KG1 (cell line): ENCODE measurements at regions not wholly inside any gene's neighbourhood (a gene's known extent, or its start where the extent isn't known, plus 50 kb on each side); places are given as distances from the start of the nearest gene placed in this dataset.

Experiments used
- DNase-seq: peaks from one replicate; lab custom pipeline; 2025; lab: John Stamatoyannopoulos, UW

DNA sequence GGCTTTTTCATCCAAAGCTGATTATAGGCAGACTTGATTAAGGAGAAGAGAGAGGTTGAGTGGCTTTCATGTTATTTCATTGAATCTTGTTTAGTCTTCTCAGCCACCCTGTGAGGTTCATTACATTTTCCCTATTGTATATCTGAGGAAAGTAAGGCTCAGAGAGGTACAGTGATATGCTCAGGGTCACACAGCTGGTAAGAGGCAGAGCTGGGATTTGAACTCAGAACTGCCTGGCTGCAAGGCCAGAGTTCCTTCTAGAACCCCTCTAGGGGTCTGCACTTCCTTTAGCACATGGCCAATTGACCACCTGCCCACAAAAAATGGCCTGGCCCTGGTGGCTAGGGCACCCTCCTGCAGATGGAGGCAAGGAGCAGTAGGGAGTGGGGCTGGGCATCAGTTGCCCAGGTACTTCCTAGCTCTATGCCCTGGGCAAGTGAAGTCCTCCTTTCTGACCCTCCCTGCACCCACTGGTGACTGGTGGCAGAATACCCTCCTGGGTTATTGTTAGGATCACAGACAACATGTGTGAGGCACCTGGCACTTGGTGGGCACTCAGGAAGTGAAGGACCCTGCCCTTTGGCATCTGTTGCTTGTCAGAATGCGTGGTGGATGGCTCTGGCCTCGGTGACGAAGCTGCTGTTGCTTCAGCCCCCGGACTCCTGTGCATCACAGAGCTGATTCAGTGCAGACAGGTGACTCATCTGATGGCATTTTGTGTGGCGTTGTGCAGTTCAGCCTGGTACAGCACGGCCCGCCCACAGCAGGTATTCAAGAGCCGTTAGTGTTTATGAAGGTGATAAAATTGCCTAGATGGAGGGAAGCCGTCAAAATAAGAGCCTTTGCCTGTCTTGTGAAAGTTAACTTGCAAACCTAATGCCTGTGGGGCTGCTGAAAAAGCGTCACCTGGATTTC, 115.8 kb downstream of the SLC25A47 start:
- no peak for DNase-seq

DNA sequence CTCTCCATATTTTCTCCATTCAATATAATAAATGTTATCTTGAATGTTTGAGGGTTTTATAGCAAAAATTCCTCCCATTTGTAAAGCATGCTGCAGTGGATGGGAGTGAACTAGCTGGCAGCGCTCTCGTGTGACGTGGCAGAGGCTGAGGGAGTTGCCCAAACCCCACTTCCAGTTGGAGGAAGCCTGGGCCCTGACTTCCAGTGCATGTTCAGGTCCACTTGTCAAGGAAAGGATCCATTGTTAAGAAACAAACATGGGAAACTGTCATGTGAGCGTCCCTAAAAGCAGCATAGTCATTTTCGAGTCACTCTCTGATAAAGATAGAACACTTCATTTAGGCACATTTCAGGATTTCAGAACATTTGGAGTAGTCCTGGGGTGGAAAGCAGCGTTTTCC, 116.6 kb downstream of the SLC25A47 start:
- DNase-seq: no peak

DNA sequence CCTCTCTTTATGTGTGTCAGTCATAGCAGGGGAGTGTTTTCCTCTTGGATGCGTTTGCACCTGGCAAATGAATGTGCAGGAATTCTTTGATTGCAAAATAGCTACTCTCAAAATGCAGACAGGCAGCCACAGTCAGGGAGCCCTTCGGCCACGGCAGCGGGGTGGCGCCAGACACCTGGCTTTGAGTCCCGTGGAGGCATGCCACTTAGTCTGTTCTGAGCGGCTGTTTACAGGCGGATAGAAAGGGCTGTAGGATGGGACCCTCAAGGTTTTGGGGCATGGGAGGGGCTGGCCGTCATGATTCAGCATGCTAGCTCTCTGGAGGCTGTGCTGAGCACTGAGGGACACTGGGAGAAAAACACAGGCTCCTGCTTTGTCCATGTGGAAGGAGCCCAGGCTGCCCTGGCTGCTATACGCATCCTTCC, 117.1 kb downstream of the SLC25A47 start:
- no peak for DNase-seq

DNA sequence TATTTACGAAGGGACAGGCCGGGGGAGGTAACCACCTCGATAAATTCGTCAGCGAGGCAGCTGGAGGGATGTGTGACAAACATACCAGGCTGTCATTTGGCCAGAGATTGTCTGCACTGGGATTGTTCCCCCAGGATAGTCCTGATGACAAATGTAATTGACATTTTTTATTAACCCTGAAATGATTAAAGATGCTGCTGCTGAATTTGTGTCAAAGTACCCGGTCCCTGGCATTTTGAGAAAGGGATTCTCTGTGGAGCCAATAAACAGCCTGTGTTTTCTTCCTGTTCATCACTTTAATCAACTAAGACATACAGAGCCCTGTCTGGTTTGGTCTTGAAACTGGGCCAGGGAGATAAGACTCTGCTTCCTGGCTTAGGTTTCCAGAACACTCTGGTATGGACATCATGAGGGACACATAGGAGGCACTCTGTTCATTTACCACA, 117.6 kb downstream of the SLC25A47 start:
- DNase-seq: no peak

DNA sequence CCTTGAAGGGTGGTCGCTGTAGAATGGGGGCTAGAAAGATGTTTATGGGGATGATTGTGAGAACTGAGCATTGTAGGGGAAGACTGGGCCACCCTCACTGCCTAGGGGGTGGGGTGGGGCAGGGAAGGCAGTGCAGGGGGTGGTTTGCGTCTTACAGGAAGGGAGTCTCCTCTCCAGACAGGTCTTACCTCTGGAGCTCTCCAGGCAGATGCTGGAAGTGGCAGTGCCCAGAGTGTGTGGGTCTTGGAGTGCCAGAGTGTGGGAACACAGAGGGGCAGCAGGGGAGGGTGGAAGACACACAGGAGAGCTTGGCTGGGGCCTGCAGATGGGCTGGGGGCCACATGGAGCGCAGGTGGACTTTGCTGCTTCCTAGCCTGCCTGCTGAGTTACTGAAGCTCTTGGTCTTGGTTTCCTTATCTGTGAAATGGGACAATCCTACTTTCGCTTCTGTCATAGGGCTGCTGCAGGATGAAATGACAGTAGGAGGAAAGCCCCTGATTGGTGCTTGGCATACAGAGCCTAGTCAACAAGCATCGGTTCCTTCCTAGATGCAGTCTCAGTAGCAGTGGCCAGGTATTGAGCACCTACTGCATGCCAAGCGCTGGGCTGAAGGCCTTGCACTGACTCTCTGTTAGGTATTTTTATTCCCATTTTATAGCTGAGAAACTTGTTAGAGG, 118.3 kb downstream of the SLC25A47 start:
- no peak for DNase-seq

GRCh38 chr14:100442036-100442435, 118.9 kb downstream of the SLC25A47 start:
- DNase-seq: no peak

- DNase-seq: no peak
Measured at GRCh38 chr14:100442498-100443490, 119.7 kb downstream of the SLC25A47 start.

GRCh38 chr14:100443603-100444002, 120.5 kb downstream of the SLC25A47 start:
- no peak for DNase-seq

GRCh38 chr14:100445436-100446088, 122.4 kb downstream of the SLC25A47 start:
- no peak for DNase-seq

GRCh38 chr14:100446572-100446971, 123.4 kb downstream of the SLC25A47 start:
- no peak for DNase-seq

DNA sequence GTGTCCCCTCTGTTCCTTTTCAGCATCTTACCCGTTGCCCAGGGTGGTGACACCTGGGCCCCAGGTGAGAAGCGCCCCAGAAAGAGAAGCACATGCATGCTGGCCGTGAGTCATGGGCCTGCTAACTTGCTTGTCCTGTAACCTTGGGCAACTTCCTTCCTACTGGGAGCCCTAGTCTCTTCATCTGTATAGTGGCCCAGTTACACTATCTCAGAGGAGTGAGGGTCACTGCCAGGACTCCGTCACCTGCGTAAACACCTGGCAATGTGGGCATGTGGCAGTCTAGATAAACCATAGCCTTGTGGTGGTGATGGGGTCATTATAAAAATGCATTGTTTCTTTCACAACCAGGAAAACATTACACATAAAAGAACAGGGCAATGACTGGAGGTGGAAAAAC, 125.2 kb downstream of the SLC25A47 start:
- no peak for DNase-seq

- DNase-seq: no peak
Measured at GRCh38 chr14:100449225-100449987, 126.3 kb downstream of the SLC25A47 start.

DNA sequence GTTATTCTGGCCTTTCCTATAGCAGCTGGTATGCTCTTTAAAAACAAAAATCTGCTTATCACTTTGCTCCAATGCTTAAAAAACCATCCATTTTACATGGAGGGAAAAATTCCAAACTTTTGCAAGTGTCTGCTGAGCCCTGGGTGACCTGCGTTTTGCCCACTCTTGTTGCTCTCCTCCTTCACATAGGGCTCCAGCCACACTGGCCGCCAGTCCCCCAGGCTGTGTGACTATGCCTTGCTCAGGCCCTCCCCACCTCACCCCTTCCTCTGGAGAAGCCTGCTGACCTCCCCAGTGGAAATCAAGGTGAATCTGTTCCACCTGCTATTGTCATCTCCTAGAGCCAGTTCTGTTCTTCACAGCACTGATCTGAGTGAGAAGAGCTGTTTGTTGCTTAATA, 126.9 kb downstream of the SLC25A47 start:
- no peak for DNase-seq

DNA sequence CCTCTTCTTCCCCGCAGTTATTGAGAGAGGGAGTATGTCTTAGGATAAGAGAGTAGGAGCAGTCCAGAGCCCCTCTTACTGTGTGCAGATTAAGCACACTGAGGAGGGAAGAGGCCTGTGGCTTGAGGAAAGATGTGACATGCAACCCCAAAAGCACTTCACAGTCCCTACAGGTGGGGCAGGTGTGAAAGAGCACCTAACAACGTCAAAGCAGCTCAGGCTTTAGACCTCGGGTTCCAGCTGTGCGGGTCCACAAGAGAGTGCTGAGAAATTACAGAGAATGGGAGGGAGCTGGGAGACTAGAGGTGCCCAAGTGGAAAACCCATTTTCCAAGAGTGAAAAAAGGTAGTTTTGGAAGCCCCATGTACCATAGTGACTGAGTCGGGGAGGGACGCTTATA, 127.6 kb downstream of the SLC25A47 start:
- no peak for DNase-seq

DNA sequence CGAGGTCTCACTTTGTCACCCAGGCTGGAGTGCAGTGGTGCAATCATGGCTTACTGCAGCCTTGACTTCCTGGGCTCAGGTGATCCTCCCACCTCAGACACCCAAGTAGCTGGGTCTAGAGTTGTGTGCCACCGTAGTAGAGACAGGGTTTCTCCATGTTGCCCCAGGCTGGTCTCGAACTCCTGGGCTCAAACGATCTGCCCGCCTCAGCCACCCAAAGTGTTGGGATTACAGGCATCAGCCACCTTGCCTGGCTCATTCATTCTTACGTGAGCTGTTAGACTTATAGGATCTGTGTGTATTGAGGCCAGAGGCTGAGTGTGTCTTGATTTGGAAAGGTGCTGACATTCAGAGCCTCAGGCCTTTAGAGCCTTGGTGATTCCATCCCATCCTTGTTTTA, 128.1 kb downstream of the SLC25A47 start:
- no peak for DNase-seq

- DNase-seq: no peak
Measured at GRCh38 chr14:100453930-100454329, 130.8 kb downstream of the SLC25A47 start.

GRCh38 chr14:100454437-100454836, 131.3 kb downstream of the SLC25A47 start:
- DNase-seq: no peak

GRCh38 chr14:100463937-100464336, 123.3 kb downstream of the BEGAIN start:
- DNase-seq: no peak

- no peak for DNase-seq
Measured at GRCh38 chr14:100466111-100466856, 120.9 kb downstream of the BEGAIN start.
